ENCODE measurements at regions not wholly inside any gene's neighbourhood (a gene's known extent, or its start where the extent isn't known, plus 50 kb on each side); places are given as distances from the start of the nearest gene placed in this dataset.

DNA sequence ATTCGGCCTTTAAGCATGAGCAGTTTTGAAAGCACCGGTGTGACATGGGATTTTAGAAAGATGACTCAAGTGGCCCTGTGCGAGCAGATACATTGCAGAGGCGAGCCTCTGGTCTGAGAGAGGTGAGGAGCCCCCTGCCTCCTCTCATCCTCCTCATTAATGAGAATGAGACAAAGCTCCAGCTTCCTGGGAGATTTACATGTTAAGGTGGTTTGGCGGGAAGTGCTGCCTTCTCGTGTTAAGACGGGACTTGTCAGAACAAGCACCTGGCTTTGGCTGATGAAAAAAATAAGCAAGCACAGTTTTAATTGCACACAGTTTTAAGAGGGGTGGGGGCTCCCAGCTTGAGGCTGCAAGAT, 68.1 kb downstream of the ACTL7B start:
- peaks cover 3% of the 10 kb centered on the region; the same call in 1 of the 2 replicates for H3K27me3 ChIP-seq (ENCODE audit: control insufficient read depth, insufficient read depth, low read length)
- CTCF ChIA-PET, result no interaction called here
- WGBS, 2 experiments (ENCODE audit: extremely low coverage in 2 of 2, insufficient read length in 1 of 2), result no CpG with 5 or more reads among the region's 7 CpGs
- no peak for DNase-seq
- no peak overlapping the region for H2BK20ac ChIP-seq (ENCODE audit: low read depth, low read length)
- no peaks in the 10 kb centered on the region for H4K20me1 ChIP-seq (ENCODE audit: insufficient read depth, low read length)
- no peak overlapping the region for H2AK9ac ChIP-seq (replicated peaks; ENCODE audit: low read depth, low read length, poor library complexity)
- no peaks in the 10 kb centered on the region for H3K4me1 ChIP-seq (ENCODE audit: control insufficient read depth, insufficient read depth, low read length)
- no peak overlapping the region for H3K23ac ChIP-seq (ENCODE audit: low read depth, low read length)
- no peaks in the 10 kb centered on the region for H3K36me3 ChIP-seq (ENCODE audit: control insufficient read depth, insufficient read depth, low read length)
- intact Hi-C loops (cut with micrococcal nuclease), result no loop called here
- TF ChIP-seq MAZ (IDR thresholded peaks at IDR 0.05; ENCODE audit: borderline replicate concordance, low read depth, low read length), result no peak
- TF ChIP-seq, protein P1, sequence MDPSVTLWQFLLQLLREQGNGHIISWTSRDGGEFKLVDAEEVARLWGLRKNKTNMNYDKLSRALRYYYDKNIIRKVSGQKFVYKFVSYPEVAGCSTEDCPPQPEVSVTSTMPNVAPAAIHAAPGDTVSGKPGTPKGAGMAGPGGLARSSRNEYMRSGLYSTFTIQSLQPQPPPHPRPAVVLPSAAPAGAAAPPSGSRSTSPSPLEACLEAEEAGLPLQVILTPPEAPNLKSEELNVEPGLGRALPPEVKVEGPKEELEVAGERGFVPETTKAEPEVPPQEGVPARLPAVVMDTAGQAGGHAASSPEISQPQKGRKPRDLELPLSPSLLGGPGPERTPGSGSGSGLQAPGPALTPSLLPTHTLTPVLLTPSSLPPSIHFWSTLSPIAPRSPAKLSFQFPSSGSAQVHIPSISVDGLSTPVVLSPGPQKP (IDR thresholded peaks at IDR 0.05; ENCODE audit: borderline replicate concordance, low read depth, low read length), result no peak
- no peak for TF ChIP-seq RCOR1 (IDR thresholded peaks at IDR 0.05; ENCODE audit: insufficient replicate concordance, low read length)
- TF ChIP-seq, protein P2, sequence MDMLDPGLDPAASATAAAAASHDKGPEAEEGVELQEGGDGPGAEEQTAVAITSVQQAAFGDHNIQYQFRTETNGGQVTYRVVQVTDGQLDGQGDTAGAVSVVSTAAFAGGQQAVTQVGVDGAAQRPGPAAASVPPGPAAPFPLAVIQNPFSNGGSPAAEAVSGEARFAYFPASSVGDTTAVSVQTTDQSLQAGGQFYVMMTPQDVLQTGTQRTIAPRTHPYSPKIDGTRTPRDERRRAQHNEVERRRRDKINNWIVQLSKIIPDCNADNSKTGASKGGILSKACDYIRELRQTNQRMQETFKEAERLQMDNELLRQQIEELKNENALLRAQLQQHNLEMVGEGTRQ (IDR thresholded peaks at IDR 0.05; ENCODE audit: low read depth, low read length), result no peak
- TF ChIP-seq, protein P3, sequence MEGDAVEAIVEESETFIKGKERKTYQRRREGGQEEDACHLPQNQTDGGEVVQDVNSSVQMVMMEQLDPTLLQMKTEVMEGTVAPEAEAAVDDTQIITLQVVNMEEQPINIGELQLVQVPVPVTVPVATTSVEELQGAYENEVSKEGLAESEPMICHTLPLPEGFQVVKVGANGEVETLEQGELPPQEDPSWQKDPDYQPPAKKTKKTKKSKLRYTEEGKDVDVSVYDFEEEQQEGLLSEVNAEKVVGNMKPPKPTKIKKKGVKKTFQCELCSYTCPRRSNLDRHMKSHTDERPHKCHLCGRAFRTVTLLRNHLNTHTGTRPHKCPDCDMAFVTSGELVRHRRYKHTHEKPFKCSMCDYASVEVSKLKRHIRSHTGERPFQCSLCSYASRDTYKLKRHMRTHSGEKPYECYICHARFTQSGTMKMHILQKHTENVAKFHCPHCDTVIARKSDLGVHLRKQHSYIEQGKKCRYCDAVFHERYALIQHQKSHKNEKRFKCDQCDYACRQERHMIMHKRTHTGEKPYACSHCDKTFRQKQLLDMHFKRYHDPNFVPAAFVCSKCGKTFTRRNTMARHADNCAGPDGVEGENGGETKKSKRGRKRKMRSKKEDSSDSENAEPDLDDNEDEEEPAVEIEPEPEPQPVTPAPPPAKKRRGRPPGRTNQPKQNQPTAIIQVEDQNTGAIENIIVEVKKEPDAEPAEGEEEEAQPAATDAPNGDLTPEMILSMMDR (conservative IDR thresholded peaks at IDR 0.05; ENCODE audit: low read depth, low read length), result no peak
- TF ChIP-seq NFE2L2 (IDR thresholded peaks at IDR 0.05; ENCODE audit: low read depth, low read length), result no peak
- no peak for TF ChIP-seq POLR2A (IDR thresholded peaks at IDR 0.05; ENCODE audit: low read depth, low read length)
- TF ChIP-seq CEBPB (IDR thresholded peaks at IDR 0.05; ENCODE audit: low read depth, low read length), result no peak
- no peak for TF ChIP-seq MAFK (IDR thresholded peaks at IDR 0.05; ENCODE audit: low read depth, low read length)
- TF ChIP-seq SMC3 (IDR thresholded peaks at IDR 0.05; ENCODE audit: low read depth, low read length), result no peak
- TF ChIP-seq RFX5 (IDR thresholded peaks at IDR 0.05; ENCODE audit: low read depth, low read length), result no peak
- TF ChIP-seq FOS (IDR thresholded peaks at IDR 0.05; ENCODE audit: low read depth, low read length), result no peak
- TF ChIP-seq MXI1 (IDR thresholded peaks at IDR 0.05; ENCODE audit: borderline replicate concordance, low read depth, low read length), result no peak
- TF ChIP-seq RAD21 (IDR thresholded peaks at IDR 0.05; ENCODE audit: low read length), result no peak
- TF ChIP-seq BHLHE40 (IDR thresholded peaks at IDR 0.05; ENCODE audit: low read depth, low read length), result no peak
- H3K9ac ChIP-seq (ENCODE audit: low read depth, low read length), result no peak overlapping the region
- H3K4me3 ChIP-seq (ENCODE audit: insufficient read depth, low read depth, low read length), result no peak overlapping the region
- no peak for ATAC-seq (ENCODE audit: low read depth)
- H3K79me1 ChIP-seq (ENCODE audit: low read depth in 1 of 2, low read length in 2 of 2), result no peaks in the 10 kb centered on the region
- H2AK5ac ChIP-seq (ENCODE audit: low read depth, low read length), result no peak overlapping the region
- in situ Hi-C loops (cut with MboI; ENCODE audit: low sequenced_read_pairs), result no loop called here
- no TSS peak for BruUV-seq (replicated peaks)
- H3K18ac ChIP-seq (ENCODE audit: low read depth, low read length), result no peak overlapping the region
- no peak overlapping the region for H4K91ac ChIP-seq (ENCODE audit: insufficient read depth, low read depth, low read length)
- H2AFZ ChIP-seq (replicated peaks; ENCODE audit: low read length, poor library complexity), result no peak overlapping the region
- H4K5ac ChIP-seq (ENCODE audit: low read depth, low read length), result no peak overlapping the region
- no peaks in the 10 kb centered on the region for H3K9me1 ChIP-seq (ENCODE audit: insufficient read depth, low read length)
- no peak overlapping the region for H3K56ac ChIP-seq (ENCODE audit: extremely low read depth, insufficient read depth, low read length)
- POLR2A ChIA-PET (ENCODE audit: unreplicated experiment), result no interaction called here
- H3K9me3 ChIP-seq (ENCODE audit: control insufficient read depth, insufficient read depth, low read length), result no peaks in the 10 kb centered on the region
- H2BK5ac ChIP-seq (ENCODE audit: low read depth, low read length, poor library complexity, severe bottlenecking), result no peak overlapping the region
- H4K8ac ChIP-seq (ENCODE audit: low read depth in 2 of 2, low read length in 2 of 2), result no peak overlapping the region
- H2BK120ac ChIP-seq (ENCODE audit: low read depth, low read length), result no peak overlapping the region
- no peak overlapping the region for H3K14ac ChIP-seq (replicated peaks; ENCODE audit: low read depth, low read length)
- no peak overlapping the region for H3K27ac ChIP-seq (ENCODE audit: insufficient read depth, low read length)
- H3K4ac ChIP-seq (ENCODE audit: low read depth, low read length), result no peak overlapping the region
- H2BK15ac ChIP-seq (ENCODE audit: low read depth, low read length), result no peak overlapping the region
- dilution Hi-C loops (cut with HindIII; ENCODE audit: low sequenced_read_pairs, unreplicated experiment), result no loop called here
- H3K4me2 ChIP-seq (ENCODE audit: low read depth, low read length), result no peak overlapping the region
